ENCODE measurements at regions not wholly inside any gene's neighbourhood (a gene's known extent, or its start where the extent isn't known, plus 50 kb on each side); places are given as distances from the start of the nearest gene placed in this dataset.

DNA sequence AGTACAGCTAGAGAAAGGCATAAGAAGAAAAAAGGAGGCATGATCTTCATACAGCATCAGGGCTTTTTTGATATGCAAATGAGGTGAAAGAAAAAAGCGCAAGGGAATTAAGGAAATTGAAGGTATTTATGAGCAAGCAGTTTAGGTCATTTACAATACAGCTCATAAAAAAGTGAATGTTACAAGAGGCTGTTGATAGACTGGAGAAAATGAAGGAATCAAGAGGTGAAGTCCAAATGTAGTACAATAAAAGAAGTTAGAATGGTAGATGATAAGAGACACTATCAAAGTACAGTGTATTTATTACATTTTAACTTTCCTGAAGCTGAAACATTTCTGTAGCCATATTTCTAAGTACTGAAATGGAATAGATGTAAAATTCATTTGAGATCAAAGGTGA lies 1349.5 kb downstream of the ADGRL3 start:
- DNase-seq (ENCODE audit: low spot score) = no peak
- no peak overlapping the region for H3K9ac ChIP-seq (ENCODE audit: insufficient read depth, low read depth, low read length)
- H3K4me1 ChIP-seq (ENCODE audit: insufficient read depth, low read length) = no peaks in the 10 kb centered on the region
- no peaks in the 10 kb centered on the region for H3K79me2 ChIP-seq (ENCODE audit: insufficient read depth, low read length)
- ChIA-PET CTCF (ENCODE audit: low intra/inter-chr PET ratio, low total read pairs) (no interaction called here), POLR2A (no interaction called here)
- H3K9me3 ChIP-seq (ENCODE audit: low read length) = no peaks in the 10 kb centered on the region
- H3K4me3 ChIP-seq (replicated peaks in 1 of 3; ENCODE audit: insufficient read depth in 1 of 3, low read depth in 2 of 3, low read length in 3 of 3) = no peak overlapping the region
- H2AFZ ChIP-seq (ENCODE audit: low read length) = no peak overlapping the region
- 69% methylated on average over 1 of the region's 1 CpG for WGBS (ENCODE audit: low lambda C conversion rate)
- no peak for FAIRE-seq
- no peak overlapping the region for H3K4me2 ChIP-seq (ENCODE audit: low read depth, low read length)
- no peak overlapping the region for H3K27ac ChIP-seq (ENCODE audit: extremely low read length, insufficient read depth, low read length)
- no peaks in the 10 kb centered on the region for H3K27me3 ChIP-seq (ENCODE audit: control insufficient read depth in 1 of 2, insufficient read depth in 2 of 2, low read length in 2 of 2)
- intact Hi-C loops (cut with micrococcal nuclease; ENCODE audit: unreplicated experiment) (no loop called here), in situ Hi-C loops (cut with HindIII; ENCODE audit: extremely low pct_ligation_motif_present, low pct_unique_long_range_greater_than_20kb) (no loop called here)
- no TSS peak for BruUV-seq (replicated peaks)
- H3K36me3 ChIP-seq (replicated peaks in 1 of 2; ENCODE audit: control insufficient read depth in 1 of 2, insufficient read depth in 2 of 2, low read length in 2 of 2) = no peaks in the 10 kb centered on the region
- TF ChIP-seq CHD2 (IDR thresholded peaks at IDR 0.05; ENCODE audit: low read depth, low read length) = no peak
- no peak for TF ChIP-seq SMAD1 (CRISPR knock-in tag; IDR thresholded peaks at IDR 0.05; ENCODE audit: borderline replicate concordance, low read depth)
- no peak for TF ChIP-seq ZFP41 (CRISPR knock-in tag; IDR thresholded peaks at IDR 0.05; ENCODE audit: borderline replicate concordance)
- TF ChIP-seq ZNF446 (CRISPR knock-in tag; IDR thresholded peaks at IDR 0.05) = no peak
- H4K20me1 ChIP-seq (ENCODE audit: insufficient read depth, low read length) = no peaks in the 10 kb centered on the region
- no peak for ATAC-seq

DNA sequence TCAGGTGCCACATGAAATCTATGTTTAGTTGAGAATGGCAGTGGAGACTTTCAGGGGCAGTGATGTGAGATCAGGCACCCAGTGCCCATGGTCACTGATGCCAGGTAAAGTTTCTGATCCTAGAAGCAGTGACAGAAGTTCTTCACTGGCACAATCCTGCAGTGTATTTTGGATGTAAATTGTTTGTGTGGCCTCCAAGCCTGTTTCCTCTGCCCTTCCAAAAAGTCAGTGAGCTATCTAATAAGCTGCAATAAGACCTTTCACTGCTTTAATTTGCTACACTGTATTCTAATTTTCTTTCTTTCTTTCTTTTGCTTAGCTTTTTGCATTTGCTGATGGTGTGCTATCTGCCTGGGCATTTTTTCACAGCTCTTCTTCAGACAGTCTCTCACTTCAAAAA lies 1348.6 kb downstream of the ADGRL3 start:
- Histone ChIP-seq H3K36me3 (replicated peaks in 1 of 2; ENCODE audit: control insufficient read depth in 1 of 2, insufficient read depth in 2 of 2, low read length in 2 of 2) (no peaks in the 10 kb centered on the region), H3K9me3 (ENCODE audit: low read length) (no peaks in the 10 kb centered on the region), H3K4me1 (ENCODE audit: insufficient read depth, low read length) (no peaks in the 10 kb centered on the region), H3K27me3 (ENCODE audit: control insufficient read depth in 1 of 2, insufficient read depth in 2 of 2, low read length in 2 of 2) (no peaks in the 10 kb centered on the region), H2AFZ (ENCODE audit: low read length) (no peak overlapping the region), H3K4me3 (replicated peaks in 1 of 3; ENCODE audit: insufficient read depth in 1 of 3, low read depth in 2 of 3, low read length in 3 of 3) (no peak overlapping the region), H3K9ac (ENCODE audit: insufficient read depth, low read depth, low read length) (no peak overlapping the region), H3K79me2 (ENCODE audit: insufficient read depth, low read length) (no peaks in the 10 kb centered on the region), H4K20me1 (ENCODE audit: insufficient read depth, low read length) (no peaks in the 10 kb centered on the region), H3K4me2 (ENCODE audit: low read depth, low read length) (no peak overlapping the region), H3K27ac (ENCODE audit: extremely low read length, insufficient read depth, low read length) (no peak overlapping the region)
- ATAC-seq (no peak), DNase-seq (ENCODE audit: low spot score) (no peak), FAIRE-seq (no peak)
- TF ChIP-seq KLF11 (CRISPR knock-in tag; IDR thresholded peaks at IDR 0.05) (no peak), ZBTB3 (CRISPR knock-in tag; IDR thresholded peaks at IDR 0.05; ENCODE audit: borderline replicate concordance, low read depth) (no peak), SMC3 (IDR thresholded peaks at IDR 0.05; ENCODE audit: low read length) (no peak), ZNF775 (CRISPR knock-in tag; IDR thresholded peaks at IDR 0.05; ENCODE audit: borderline replicate concordance) (no peak), TOE1 (CRISPR knock-in tag; IDR thresholded peaks at IDR 0.05) (no peak), YEATS4 (CRISPR knock-in tag; IDR thresholded peaks at IDR 0.05; ENCODE audit: borderline replicate concordance) (no peak)
- in situ Hi-C loops (cut with HindIII; ENCODE audit: extremely low pct_ligation_motif_present, low pct_unique_long_range_greater_than_20kb) (no loop called here), intact Hi-C loops (cut with micrococcal nuclease; ENCODE audit: unreplicated experiment) (no loop called here)
- ChIA-PET POLR2A (no interaction called here), CTCF (ENCODE audit: low intra/inter-chr PET ratio, low total read pairs) (no interaction called here)
- no TSS peak for BruUV-seq (replicated peaks)

Measured in HepG2 (cell line).